Cardiac septum (tissue), 1 donor: ENCODE measurements at regions not wholly inside any gene's neighbourhood (a gene's known extent, or its start where the extent isn't known, plus 50 kb on each side); places are given as distances from the start of the nearest gene placed in this dataset.

Experiments
- DNase-seq: peaks from one replicate; pipeline ENCODE4 v3.0.0-alpha.2; 2020; ENCODE audit warnings: low spot score
- intact Hi-C: fragments of 100-400 bp; cut with DNase I; formaldehyde crosslinking; loops from one replicate; pipeline ENCODE4 v1.14.0; 2022
- donor health status: DM: no; HTN: no; CAD: no.

DNA sequence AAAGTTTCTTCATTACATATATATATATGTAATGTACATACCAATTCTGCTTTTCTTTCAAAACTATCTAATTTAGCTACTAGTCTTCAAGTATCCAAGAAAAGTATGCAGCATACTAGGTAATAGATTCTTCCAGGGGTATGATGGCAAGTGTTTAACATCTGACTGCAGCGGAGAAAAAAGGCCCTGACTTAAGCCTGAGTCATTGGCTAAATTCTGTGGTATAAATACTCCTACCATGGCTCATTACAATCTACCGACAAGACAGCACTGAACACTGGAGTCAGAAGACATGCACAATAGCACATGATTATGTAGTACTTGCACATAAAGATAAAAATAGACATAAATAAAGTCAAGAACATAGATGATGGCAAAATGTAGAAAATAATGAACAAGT lies 439.9 kb downstream of the BRINP1 start:
- intact Hi-C loops, result no loop called here

DNA sequence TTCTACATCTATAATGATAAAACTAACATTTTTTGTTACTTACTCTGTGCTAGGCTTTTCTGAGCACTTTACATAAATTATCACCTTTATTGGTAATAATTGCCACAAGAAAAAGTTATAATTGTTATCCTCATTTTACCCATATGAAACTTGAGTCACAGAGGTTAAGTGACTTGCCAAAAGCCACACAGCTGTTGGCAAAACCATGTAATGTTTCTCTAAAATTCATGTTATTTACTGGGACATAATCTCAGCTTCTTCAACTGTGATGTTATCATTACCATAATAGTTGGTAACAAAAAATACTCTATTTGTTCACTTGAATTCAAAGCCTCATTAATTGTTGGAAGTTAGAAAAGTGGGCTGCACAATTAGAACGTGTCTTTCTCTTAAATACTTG lies 437.3 kb downstream of the BRINP1 start:
- intact Hi-C loops, result no loop called here
- no peak for DNase-seq

More for the DNA sequence above, 439.9 kb downstream of the BRINP1 start:
- DNase-seq, result no peak

DNA sequence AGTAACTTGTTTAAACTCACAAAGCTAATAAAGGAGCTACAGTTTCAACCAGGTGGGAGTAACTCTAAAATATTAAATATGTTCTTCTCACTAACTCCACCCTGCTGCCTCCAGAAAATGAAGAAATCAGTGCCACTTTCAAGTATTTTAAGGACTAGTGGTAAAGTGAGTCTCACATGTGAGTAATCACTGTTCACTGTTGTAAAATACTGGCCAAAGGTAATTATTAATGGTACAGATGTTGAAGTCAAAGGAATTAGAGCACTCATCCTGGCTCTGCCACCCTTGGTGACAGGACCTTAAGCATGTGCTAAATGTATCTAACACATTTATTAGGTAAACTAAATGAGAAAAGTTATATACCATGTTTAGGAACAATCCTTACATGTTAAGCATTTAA lies 430.7 kb downstream of the BRINP1 start:
- intact Hi-C loops, result no loop called here
- DNase-seq, result no peak

DNA sequence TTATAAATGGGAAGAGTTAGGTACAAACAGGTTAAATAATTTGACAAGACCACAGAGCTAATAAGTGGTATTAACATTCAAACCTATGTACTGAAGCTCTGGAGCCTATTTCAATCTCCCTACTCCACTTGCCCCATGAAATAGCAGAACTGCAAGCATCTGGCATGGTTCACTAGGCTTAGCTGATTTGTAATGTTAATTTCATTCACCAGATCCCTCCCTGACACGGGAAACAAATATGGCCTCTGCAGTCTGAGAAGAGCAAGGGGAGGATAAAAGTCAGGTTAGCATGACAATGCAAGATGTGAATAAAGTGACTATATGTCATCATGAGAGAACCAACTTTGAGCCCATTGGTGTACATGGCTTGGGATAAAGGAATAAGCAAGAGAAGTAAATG lies 428.8 kb downstream of the BRINP1 start:
- intact Hi-C loops, result no loop called here
- DNase-seq, result no peak

DNA sequence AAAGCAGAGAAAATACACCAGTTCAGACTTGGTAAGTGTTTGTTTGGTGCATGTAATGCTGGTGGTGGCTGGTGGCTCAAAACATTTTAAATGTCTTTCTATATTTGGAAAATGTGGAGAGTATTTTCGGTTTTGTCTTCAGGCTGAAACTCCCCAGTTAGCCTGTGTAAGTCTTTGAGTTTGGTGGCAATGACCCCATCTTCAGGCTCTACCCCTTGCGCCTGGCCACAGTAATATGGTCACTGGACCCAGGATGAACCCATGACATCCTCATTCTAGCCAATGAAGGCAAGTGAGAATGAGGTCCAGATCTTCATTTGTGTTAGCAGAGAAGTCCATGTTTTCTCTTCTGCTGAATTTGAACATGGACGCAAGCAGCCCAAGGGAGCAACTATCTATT lies 422.6 kb downstream of the BRINP1 start:
- DNase-seq, result no peak
- intact Hi-C loops, result no loop called here

DNA sequence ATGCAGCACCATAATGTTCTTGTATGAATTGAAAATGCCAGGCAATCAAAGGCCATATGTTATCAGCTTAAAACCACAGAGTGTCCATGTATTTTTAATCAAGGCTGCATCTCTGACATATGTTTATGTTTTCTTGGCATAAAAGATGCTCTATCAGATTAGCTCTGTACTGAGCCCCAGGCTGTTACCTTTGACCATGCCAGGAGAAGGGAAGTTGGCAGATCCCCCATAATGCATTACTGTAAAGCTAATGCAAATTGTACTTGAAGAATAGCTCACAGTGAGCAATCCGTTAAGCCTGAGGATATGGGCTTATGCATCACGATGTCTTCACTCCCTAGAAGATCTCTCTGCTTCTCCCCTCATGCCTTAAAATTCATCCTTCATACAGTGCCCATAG lies 414.4 kb downstream of the BRINP1 start:
- intact Hi-C loops, result no loop called here
- no peak for DNase-seq

DNA sequence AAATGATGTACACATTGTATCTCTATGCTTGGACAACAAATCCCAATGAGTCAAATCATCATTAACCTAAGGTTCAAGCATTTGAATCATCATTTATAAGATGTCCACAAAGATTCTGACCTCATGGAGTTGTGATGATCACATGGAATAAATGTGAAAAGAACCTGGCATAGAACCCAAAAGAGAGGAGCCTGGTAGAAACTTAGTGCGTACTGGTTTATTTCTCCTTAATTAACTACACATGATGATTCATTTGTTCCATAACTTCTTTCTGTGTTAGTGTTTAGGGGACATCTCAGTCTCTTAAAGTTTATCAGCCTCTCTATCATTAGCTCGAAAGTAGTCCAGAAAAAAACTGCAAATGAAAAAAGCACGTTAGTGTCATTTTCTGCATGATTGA lies 411.6 kb downstream of the BRINP1 start:
- intact Hi-C loops, result no loop called here
- no peak for DNase-seq

DNA sequence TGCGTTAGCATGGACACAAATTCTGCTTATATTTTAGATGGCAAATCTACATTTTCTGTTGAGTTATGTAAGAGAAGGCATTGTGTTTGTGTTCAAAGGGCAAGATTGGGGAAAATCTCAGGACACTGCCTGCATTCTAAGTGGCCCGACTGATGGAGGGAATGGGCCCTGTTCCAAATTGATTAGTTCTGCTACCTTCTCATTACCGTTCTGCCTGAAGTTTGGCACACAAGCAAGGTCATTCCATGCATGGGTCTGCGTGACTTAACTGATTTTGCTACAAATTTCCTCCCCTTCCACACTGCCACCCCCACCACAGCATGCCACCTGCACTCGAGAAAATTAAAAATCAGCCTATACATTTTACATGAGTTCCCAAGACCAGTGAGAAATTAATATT lies 409.9 kb downstream of the BRINP1 start:
- no peak for DNase-seq
- intact Hi-C loops, result no loop called here

DNA sequence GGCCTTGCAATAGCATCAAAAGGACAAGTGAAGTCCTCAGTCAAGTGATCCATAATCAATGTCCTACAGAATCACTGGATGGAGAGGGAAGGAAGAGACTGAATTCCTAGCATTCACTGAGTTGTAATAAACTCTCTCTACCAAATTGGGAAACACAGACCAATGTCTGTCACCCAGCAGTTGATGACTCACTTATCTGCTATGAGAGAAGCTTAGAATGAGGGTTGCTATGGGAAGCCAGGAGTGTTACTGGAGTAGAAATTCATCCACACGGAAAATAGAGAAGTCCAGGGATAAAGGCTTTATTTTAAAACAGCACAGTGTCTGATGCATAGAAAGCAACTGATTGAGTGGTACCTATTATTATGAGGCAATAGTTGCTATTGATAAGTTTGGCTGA lies 407.4 kb downstream of the BRINP1 start:
- intact Hi-C loops, result no loop called here
- DNase-seq, result no peak

DNA sequence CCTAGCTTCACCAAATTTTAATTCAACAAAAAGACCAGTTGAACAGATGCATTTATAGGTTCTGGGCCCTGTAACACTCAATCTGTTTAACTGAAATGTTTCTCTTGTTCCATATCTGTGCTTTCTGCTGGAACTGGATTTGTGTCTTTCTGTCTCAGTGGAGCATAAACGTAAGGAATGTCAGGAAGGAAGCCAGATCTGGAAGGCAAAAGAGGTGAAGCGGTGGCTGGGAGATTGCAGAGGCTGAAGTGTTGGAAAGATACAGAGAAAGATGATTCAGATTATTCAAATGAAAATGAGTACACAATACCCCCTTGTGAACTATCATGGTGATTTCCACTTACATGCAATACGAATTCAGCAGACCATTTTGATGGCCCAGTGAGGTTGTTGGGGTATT lies 406.8 kb downstream of the BRINP1 start:
- DNase-seq, result no peak
- intact Hi-C loops, result no loop called here

DNA sequence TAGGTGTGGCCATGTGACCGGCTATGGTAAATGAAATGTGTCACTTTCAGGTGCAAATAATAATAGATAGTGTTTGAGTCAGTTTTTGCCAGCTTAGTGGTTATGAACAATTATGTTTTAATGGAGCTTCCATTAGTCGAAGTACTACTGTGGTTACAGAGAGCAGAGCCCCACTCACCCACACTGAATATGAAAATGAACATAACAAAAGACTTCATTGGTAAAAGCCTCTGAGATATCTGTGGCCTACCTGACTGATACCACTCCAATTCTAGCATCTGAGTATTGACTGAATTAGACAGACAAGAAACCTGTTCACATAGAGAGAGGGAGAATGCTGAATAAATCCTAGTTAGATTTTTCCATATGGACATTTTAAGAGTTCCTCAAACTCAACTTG lies 405.6 kb downstream of the BRINP1 start:
- intact Hi-C loops, result no loop called here
- DNase-seq, result no peak

DNA sequence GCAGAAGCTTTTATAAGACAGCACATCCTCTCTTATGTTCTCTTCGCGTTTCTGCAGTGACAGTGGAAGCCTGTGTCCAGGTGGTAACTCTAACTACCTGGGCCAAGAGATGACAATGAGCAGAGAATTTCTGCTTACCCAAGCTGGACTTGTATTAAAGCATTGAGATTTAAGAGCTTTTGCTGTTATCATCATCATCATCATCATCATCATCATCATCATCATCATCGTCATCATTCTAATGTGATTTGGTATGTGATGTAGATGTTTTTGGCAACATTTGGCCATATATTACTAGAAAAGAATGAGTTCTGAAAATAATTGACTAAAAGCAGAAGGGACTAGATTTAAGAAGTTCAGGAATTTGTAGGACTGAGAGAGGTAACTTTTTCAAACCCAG lies 401.3 kb downstream of the BRINP1 start:
- DNase-seq, result no peak
- intact Hi-C loops, result no loop called here

DNA sequence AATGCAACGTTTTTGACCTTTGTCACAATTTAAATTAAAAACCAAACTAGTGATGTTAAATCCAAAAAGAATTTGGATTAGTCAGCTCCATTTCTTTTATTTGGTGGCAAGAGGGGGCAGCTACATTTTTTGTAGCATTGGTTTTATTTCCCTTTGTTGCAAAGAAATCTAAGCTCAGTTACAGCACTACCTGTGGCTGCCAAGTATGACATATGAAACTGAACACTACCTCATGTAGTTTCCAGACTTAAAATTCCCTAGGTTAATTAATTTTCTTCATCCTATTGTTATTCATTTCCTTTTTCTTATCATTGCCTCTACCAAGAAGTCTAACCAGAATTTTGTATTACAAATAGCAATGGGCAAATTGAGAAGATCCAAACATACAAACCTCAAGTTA lies 393.5 kb downstream of the BRINP1 start:
- DNase-seq, result no peak
- intact Hi-C loops, result no loop called here

DNA sequence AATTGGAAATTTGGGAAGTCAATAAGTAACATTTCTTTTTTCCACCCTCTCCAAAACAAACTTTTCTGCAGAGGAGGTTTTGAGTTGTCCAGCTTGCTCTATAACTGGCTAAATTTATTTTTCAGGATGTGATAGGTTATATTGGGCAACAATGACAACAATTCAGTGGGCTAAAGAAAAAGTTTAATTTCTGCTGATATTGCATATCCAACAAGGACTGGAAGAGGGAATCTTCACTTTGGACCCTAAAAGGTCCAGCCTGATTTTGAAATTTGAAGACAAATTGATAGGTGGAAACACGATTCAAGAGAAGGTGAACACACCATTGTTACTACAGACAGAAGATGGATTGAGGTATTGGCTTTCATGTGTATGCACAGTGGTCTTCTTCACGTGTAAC lies 393.1 kb downstream of the BRINP1 start:
- no peak for DNase-seq
- intact Hi-C loops, result no loop called here

DNA sequence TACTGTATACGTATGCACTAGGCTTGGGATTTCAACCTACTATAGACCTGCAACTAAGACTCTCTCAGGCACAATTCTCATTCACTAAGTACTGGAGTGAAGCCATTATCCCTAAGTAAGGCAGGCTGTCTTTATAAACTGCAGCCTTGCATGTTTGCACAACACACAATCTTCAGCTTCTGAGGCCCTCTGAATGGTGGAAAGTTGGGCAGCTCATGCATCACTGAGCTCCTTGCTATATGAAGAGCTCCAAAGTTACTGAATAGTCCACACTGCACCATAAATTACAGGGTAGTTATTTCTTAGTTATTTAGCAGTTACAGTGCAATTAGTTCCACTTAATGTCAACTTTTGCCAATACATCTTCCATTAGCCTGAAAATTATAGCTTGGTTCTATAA lies 384.6 kb downstream of the BRINP1 start:
- DNase-seq, result no peak
- intact Hi-C loops, result no loop called here

DNA sequence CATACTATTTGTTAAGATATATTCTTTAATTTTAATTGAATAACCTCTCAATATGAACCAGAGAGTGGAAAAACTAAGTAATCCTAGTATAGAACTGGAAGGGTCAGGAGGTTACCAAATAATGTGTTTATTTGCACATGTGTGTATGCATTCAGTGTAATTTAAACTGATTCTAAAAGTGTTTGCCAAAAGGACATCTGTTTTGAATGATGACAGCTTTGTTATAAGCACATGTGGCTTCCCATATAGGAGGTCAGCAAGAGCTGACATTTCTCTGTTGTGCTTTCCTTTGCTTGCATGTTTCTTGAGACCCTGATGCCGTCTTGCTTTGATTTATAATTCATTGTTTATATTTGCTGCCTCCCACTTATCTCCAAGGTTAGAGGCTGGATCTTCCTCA lies 383.4 kb downstream of the BRINP1 start:
- DNase-seq, result no peak
- intact Hi-C loops, result no loop called here

DNA sequence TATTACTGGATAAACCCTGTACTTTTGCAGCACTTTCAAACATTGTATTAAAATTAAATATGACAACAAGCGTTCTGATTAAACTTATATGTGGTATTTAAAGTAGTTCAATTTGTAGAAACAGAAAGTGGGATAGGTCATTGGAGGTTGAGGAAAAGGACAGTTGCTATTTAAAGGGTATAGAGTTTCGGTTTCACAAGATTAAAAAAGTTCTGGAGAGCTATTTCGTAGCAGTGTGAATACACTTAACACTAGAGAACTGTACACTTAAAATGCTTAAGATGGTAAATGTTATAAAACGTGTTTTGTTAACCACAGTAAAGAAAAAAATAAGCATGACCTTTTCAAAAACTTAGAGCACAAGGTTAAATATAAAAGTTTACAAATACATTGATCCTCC lies 382.1 kb downstream of the BRINP1 start:
- no peak for DNase-seq
- intact Hi-C loops, result no loop called here

DNA sequence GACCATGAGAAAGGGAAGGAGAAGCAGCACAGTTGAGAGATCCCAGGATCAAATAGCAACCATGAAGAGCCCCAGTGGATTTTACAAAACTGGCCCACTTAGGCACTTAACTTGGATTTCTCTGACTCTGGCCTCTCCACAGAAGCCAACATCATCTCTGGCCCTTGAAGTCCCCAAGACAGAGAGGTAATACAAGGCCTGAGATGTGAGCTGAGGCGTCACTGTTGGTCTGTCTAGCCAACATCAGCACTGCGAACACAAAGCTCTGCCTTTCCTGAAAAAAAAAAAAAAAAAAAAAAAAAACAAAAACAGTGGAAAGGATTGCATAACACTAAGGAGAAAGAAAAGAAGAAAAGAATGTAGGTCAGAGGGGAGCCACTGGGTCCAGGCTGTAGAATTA lies 378.3 kb downstream of the BRINP1 start:
- DNase-seq, result no peak
- intact Hi-C loops, result no loop called here

DNA sequence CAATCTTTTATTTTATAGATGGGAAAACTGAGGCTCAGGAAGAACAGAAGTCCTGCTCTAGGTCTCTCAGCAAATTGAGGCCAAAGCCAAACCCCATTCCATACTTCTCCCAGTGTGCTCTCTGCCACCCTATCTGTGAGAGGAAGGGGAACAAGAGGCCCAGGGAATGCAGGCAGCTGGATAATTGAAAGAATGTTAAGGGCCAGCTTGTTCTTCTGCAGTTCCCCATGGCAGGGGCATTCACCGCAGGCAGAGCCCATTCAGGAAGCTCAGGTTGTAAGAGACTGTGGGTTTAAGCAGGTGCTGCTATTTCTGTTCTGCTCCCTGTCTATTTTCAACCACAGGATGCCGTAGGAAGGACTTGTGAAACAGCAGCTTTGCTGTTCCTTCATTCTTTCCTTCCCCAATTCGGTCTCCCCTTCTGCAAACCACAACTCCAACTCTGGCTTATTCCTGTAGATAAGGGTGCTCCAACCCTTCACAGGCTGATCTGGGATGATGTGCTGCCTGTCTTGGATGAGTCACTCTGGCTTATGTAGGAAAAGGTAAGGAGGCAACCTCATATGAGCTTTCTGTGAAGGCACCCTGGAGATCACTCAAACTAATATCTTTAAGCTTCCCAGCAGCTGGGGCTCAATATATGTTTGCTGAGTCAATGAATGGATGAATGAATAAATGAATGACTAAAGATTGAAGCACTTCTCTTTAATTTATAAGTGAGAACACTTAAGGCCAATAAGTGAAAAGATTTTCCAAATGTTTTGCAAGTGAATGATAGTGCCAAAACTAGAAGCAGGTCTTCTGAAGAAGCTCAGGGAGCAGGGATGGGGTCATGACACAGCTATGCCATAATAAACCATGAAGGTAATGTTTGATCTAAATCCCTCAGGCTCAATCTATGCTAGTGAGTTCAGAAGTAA lies 377.6 kb downstream of the BRINP1 start:
- intact Hi-C loops, result no loop called here

DNA sequence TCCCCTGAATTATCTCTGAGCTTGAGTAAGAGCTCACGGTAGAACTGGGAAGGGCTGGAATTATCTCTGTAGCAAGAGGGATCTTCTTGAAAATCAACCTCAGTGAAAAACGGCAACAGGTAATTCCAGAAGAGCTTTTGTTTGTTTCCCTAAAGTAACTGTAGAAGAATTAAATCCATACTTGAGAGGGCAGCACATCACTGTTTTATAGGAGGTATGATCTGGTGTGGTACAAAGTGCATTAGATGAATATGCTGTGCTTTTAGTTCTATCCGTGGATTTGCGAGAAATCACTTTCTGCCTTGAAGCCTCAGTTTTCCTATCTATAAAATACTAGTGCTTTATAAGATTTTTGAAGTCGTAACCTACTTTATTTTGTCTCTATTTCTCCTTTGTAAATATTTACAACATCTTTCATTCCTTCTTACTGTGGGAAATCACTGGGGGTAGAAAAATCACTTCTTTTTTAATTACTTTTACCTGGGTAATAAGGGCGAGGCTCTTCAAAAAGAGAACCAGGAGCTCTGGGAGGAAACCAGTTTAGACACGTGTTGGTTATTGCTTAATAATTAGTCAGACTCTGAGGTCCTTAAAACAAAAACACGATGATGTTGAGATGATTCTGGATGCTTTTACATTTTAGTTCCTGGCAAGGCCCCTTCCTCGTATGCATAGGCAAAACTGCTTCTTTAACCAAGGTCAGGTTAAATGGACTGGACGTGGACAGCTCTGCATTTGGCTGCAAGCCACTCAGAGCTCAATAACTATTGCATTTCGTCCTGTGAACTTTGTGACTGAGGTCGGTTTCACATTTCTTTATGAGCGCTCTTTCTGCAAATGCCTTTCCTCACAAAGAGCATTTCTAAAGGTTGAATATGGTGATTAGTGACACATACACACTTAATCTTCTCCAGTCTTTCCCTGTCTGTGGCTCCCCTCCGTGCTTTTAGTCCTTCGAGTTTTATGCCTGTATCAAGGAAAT lies 376.1 kb downstream of the BRINP1 start:
- intact Hi-C loops, result no loop called here
- DNase-seq, result no peak

More for the DNA sequence above, 377.6 kb downstream of the BRINP1 start:
- no peak for DNase-seq

DNA sequence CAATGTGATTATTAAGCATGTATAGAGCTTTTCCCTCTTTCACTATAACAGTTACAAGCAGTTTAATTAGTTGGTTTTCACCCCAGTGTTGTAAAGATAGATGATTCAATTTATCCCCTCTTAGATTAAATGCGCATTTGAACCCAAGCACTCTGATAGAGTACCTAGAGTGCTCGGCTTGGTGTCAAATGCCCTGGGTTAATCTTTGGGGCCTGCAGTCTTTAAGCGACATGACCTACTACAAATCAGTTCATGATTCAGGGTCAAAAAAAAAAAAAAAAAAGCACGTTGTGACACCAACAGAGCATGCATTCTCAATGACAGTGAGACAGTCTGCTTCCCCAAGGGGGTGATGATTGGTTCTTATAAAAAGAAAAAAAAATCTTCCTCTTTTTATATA lies 375.3 kb downstream of the BRINP1 start:
- intact Hi-C loops, result no loop called here
- DNase-seq, result no peak
